OCI-LY7 (cell line): ENCODE measurements at regions not wholly inside any gene's neighbourhood (a gene's known extent, or its start where the extent isn't known, plus 50 kb on each side); places are given as distances from the start of the nearest gene placed in this dataset.

Source experiments
- BruUV-seq: library from RNA; stranded (reverse); fragments of 400-500 nt; replicated peaks from 2 replicates; lab custom pipeline; 2021; lab: Mats Ljungman, UMichigan
- CTCF ChIA-PET: fragments of 300-600 bp; sonication (Branson Sonifier 250); formaldehyde crosslinking; loops from one replicate; lab custom pipeline; 2022; ENCODE audit warnings: antibody characterized with exemption; ENCODE audit not compliant: unreplicated experiment; lab: Charles Lee
- POLR2A ChIA-PET: fragments of 300-600 bp; sonication (Branson Sonifier 250); formaldehyde crosslinking; loops from one replicate; lab custom pipeline; 2022; ENCODE audit warnings: antibody characterized with exemption; lab: Charles Lee
- DNase-seq: peaks from one replicate; pipeline ENCODE4 v3.0.0-alpha.2; 2015; ENCODE audit warnings: low spot score
- H2AFZ ChIP-seq: fragments of 200-600 bp; sonication (generic), shearing (Covaris generic); 2 replicates; pipeline ENCODE4 v1.6.1; 2014; ENCODE audit warnings: mild to moderate bottlenecking, antibody characterized with exemption, low read length, moderate library complexity
- H3K27ac ChIP-seq: fragments of 200-600 bp; sonication (generic); 2 replicates; pipeline ENCODE4 v1.5.1; 2014; ENCODE audit warnings: mixed run types, low read depth, mild to moderate bottlenecking, moderate library complexity, low read length, inconsistent platforms; ENCODE audit not compliant: poor library complexity, severe bottlenecking
- H3K36me3 ChIP-seq: fragments of 200-600 bp; sonication (generic); 2 replicates; pipeline ENCODE4 v1.6.1; 2014; ENCODE audit warnings: mild to moderate bottlenecking, antibody characterized with exemption, low read length, moderate library complexity, mixed read lengths; ENCODE audit not compliant: insufficient read depth
- H3K4me1 ChIP-seq: fragments of 200-600 bp; sonication (generic); 2 replicates; pipeline ENCODE4 v1.5.1; 2014; ENCODE audit warnings: mild to moderate bottlenecking, low read length; ENCODE audit not compliant: insufficient read depth, poor library complexity, severe bottlenecking
- H3K4me2 ChIP-seq: fragments of 200-600 bp; sonication (generic); 2 replicates; pipeline ENCODE4 v1.6.1; 2014; ENCODE audit warnings: mild to moderate bottlenecking, low read length
- H3K4me3 ChIP-seq: fragments of 200-600 bp; sonication (generic); 2 replicates; pipeline ENCODE4 v1.5.1; 2014; ENCODE audit warnings: mild to moderate bottlenecking, low read depth, low read length; ENCODE audit not compliant: poor library complexity, severe bottlenecking
- H3K79me2 ChIP-seq: fragments of 200-600 bp; sonication (generic); 2 replicates; pipeline ENCODE4 v1.6.1; 2016; ENCODE audit warnings: low read depth, mild to moderate bottlenecking, low read length, moderate library complexity, mixed read lengths; ENCODE audit not compliant: insufficient read depth
- H3K9me2 ChIP-seq: fragments of 200-600 bp; sonication (generic); 2 replicates; pipeline ENCODE4 v1.6.1; 2016; ENCODE audit warnings: mild to moderate bottlenecking, low read length, mixed read lengths; ENCODE audit not compliant: insufficient read depth
- H3K9me3 ChIP-seq: fragments of 200-600 bp; sonication (generic); 2 replicates; pipeline ENCODE4 v1.6.1; 2014; ENCODE audit warnings: mild to moderate bottlenecking, mixed run types, low read length, mixed read lengths
- H4K20me1 ChIP-seq: fragments of 200-600 bp; sonication (generic); 2 replicates; pipeline ENCODE4 v1.6.1; 2014; ENCODE audit warnings: mild to moderate bottlenecking, antibody characterized with exemption, low read length, moderate library complexity, mixed read lengths; ENCODE audit not compliant: insufficient read depth
- CTCF ChIP-seq: fragments of 200-600 bp; sonication (generic); conservative IDR thresholded peaks from 2 replicates; pipeline ENCODE4 v1.5.1; 2014; ENCODE audit warnings: mild to moderate bottlenecking, antibody characterized with exemption, low read length, moderate library complexity, mixed read lengths
- EZH2phosphoT487 ChIP-seq: fragments of 200-600 bp; sonication (generic); IDR thresholded peaks from 2 replicates; pipeline ENCODE4 v1.6.1; 2018; ENCODE audit warnings: low read depth, borderline replicate concordance, mild to moderate bottlenecking, mixed run types, antibody characterized with exemption, low read length, moderate library complexity, mixed read lengths
- intact Hi-C: fragments of 100-400 bp; cut with micrococcal nuclease; formaldehyde crosslinking; loops from one replicate; pipeline ENCODE4 v1.10.0; 2022; ENCODE audit not compliant: unreplicated experiment

- H3K36me3 ChIP-seq, result no peaks in the 10 kb centered on the region; the same call in 1 of the 2 replicates
- H3K9me3 ChIP-seq, result peaks cover 10% of the 10 kb centered on the region
- intact Hi-C loops, result no loop called here
- DNase-seq, result no peak
- H3K4me2 ChIP-seq, result no peak overlapping the region
- peak overlapping the region; percentile 2; the same call in 1 of the 2 replicates for H2AFZ ChIP-seq
- no peak overlapping the region for H3K4me3 ChIP-seq
- H3K27ac ChIP-seq, result no peak overlapping the region
- no peaks in the 10 kb centered on the region for H4K20me1 ChIP-seq
- H3K4me1 ChIP-seq, result peaks cover 26% of the 10 kb centered on the region
- POLR2A ChIA-PET, result interaction anchor here (0.5 to 1.6 kb wide), 6 partner anchors 9 to 743 kb away, joined by 3 to 7 read pairs (median 4); no protein-coding TSS in a partner anchor
- H3K79me2 ChIP-seq, result no peaks in the 10 kb centered on the region
- H3K9me2 ChIP-seq, result no peaks in the 10 kb centered on the region; the same call in 1 of the 2 replicates
- CTCF ChIA-PET, result interaction anchor here (0.6 kb wide), 1 partner anchor 668 kb away, joined by 3 read pairs; no protein-coding TSS in a partner anchor
- no peak for TF ChIP-seq EZH2phosphoT487
- no peak for TF ChIP-seq CTCF
- no TSS peak for BruUV-seq
Measured at GRCh38 chr3:106381939-106382335, 513.1 kb upstream of the CBLB start.

GRCh38 chr3:106386050-106386449, 517.2 kb upstream of the CBLB start:
- peak overlapping the region; percentile 39 for H3K4me2 ChIP-seq
- TF ChIP-seq CTCF (no peak), EZH2phosphoT487 (no peak)
- DNase-seq, result peak; percentile 84
- peaks cover 36% of the 10 kb centered on the region for H3K4me1 ChIP-seq
- H3K36me3 ChIP-seq, result no peaks in the 10 kb centered on the region; the same call in 1 of the 2 replicates
- no TSS peak for BruUV-seq
- H3K27ac ChIP-seq, result peak overlapping the region; percentile 43
- no peaks in the 10 kb centered on the region for H3K79me2 ChIP-seq
- no peaks in the 10 kb centered on the region for H3K9me2 ChIP-seq
- peaks cover 10% of the 10 kb centered on the region for H3K9me3 ChIP-seq
- H4K20me1 ChIP-seq, result no peaks in the 10 kb centered on the region
- H2AFZ ChIP-seq, result peak overlapping the region; percentile 9; the same call in 1 of the 2 replicates
- CTCF ChIA-PET, result no interaction called here
- POLR2A ChIA-PET, result no interaction called here
- intact Hi-C loops, result no loop called here
- H3K4me3 ChIP-seq, result peak overlapping the region; percentile 13

- Histone ChIP-seq H3K4me1 (peaks cover 10% of the 10 kb centered on the region), H3K9me3 (no peaks in the 10 kb centered on the region), H2AFZ (no peak overlapping the region), H3K79me2 (no peaks in the 10 kb centered on the region), H3K4me2 (no peak overlapping the region), H3K9me2 (no peaks in the 10 kb centered on the region), H3K36me3 (no peaks in the 10 kb centered on the region), H4K20me1 (no peaks in the 10 kb centered on the region), H3K27ac (no peak overlapping the region), H3K4me3 (no peak overlapping the region)
- ChIA-PET POLR2A (no interaction called here), CTCF (no interaction called here)
- intact Hi-C loops, result no loop called here
- TF ChIP-seq CTCF (no peak), EZH2phosphoT487 (no peak)
- DNase-seq, result no peak
- BruUV-seq, result no TSS peak
Measured at GRCh38 chr3:106392915-106393314, 524.1 kb upstream of the CBLB start.
